HEK293T (cell line): ENCODE measurements at regions not wholly inside any gene's neighbourhood (a gene's known extent, or its start where the extent isn't known, plus 50 kb on each side); places are given as distances from the start of the nearest gene placed in this dataset.

Experiments used
- CTCF ChIA-PET: fragments of 350-600 bp; formaldehyde crosslinking; extraction: SDS; loops from one replicate; lab custom pipeline; 2021; ENCODE audit warnings: antibody characterized with exemption, inconsistent platforms; lab: Yijun Ruan, JAX
- POLR2A ChIA-PET: fragments of 350-600 bp; formaldehyde crosslinking; extraction: SDS; loops from one replicate; lab custom pipeline; 2020; ENCODE audit warnings: antibody characterized with exemption, inconsistent platforms; lab: Yijun Ruan, JAX
- DNase-seq: peaks from one replicate; pipeline ENCODE4 v3.0.0; 2012; ENCODE audit warnings: mixed read lengths; ENCODE audit errors: extremely low spot score
- ARNT ChIP-seq: fragments of 450-650 bp; IDR thresholded peaks from 2 replicates; pipeline ENCODE4 v1.6.1; 2017; ENCODE audit warnings: mild to moderate bottlenecking
- BHLHE40 ChIP-seq: fragments of 450-650 bp; IDR thresholded peaks from 2 replicates; pipeline ENCODE4 v1.6.1; 2016; ENCODE audit warnings: mild to moderate bottlenecking, moderate library complexity, borderline replicate concordance
- CTBP1 ChIP-seq: fragments of 450-650 bp; IDR thresholded peaks from 2 replicates; pipeline ENCODE4 v1.6.1; 2016; ENCODE audit warnings: borderline replicate concordance
- ELF4 ChIP-seq: fragments of 450-650 bp; IDR thresholded peaks from 2 replicates; pipeline ENCODE4 v1.6.1; 2017; ENCODE audit warnings: antibody characterized with exemption
- FOXA1 ChIP-seq: fragments of 450-650 bp; IDR thresholded peaks from 2 replicates; pipeline ENCODE4 v1.6.1; 2016; ENCODE audit warnings: mild to moderate bottlenecking
- FOXK2 ChIP-seq: fragments of 450-650 bp; IDR thresholded peaks from 2 replicates; pipeline ENCODE4 v1.6.1; 2016; ENCODE audit warnings: mild to moderate bottlenecking
- FOXM1 ChIP-seq: fragments of 450-650 bp; IDR thresholded peaks from 2 replicates; pipeline ENCODE4 v1.6.1; 2017; ENCODE audit warnings: mild to moderate bottlenecking, borderline replicate concordance
- HDGF ChIP-seq: fragments of 450-650 bp; IDR thresholded peaks from 2 replicates; pipeline ENCODE4 v1.6.1; 2017; ENCODE audit warnings: antibody characterized with exemption, borderline replicate concordance
- L3MBTL2 ChIP-seq: fragments of 450-650 bp; conservative IDR thresholded peaks from 2 replicates; pipeline ENCODE4 v1.6.1; 2016; ENCODE audit warnings: mild to moderate bottlenecking
- LEF1 ChIP-seq: fragments of 450-650 bp; IDR thresholded peaks from 2 replicates; pipeline ENCODE4 v1.6.1; 2017; ENCODE audit warnings: mild to moderate bottlenecking, borderline replicate concordance
- NFRKB ChIP-seq: fragments of 450-650 bp; IDR thresholded peaks from 2 replicates; pipeline ENCODE4 v1.6.1; 2016; ENCODE audit warnings: mild to moderate bottlenecking, moderate library complexity
- PKNOX1 ChIP-seq: fragments of 450-650 bp; IDR thresholded peaks from 2 replicates; pipeline ENCODE4 v1.6.1; 2016
- SP1 ChIP-seq: fragments of 450-650 bp; IDR thresholded peaks from 2 replicates; pipeline ENCODE4 v1.6.1; 2017
- SUZ12 ChIP-seq: fragments of 450-650 bp; IDR thresholded peaks from 2 replicates; pipeline ENCODE4 v1.6.1; 2016; ENCODE audit warnings: mild to moderate bottlenecking
- TARDBP ChIP-seq: fragments of 450-650 bp; IDR thresholded peaks from 2 replicates; pipeline ENCODE4 v1.6.1; 2016
- ZNF384 ChIP-seq: fragments of 450-650 bp; IDR thresholded peaks from 2 replicates; pipeline ENCODE4 v1.6.1; 2016

GRCh38 chr12:118611770-118612169 is 235.4 kb downstream of the SUDS3 start:
- CTCF ChIA-PET, result no interaction called here
- no peak for TF ChIP-seq SUZ12
- no peak for TF ChIP-seq LEF1
- TF ChIP-seq FOXM1, result no peak
- TF ChIP-seq FOXA1, result no peak
- TF ChIP-seq ELF4, result no peak
- TF ChIP-seq L3MBTL2, result no peak
- TF ChIP-seq BHLHE40, result no peak
- TF ChIP-seq HDGF, result no peak
- TF ChIP-seq ZNF384, result no peak
- TF ChIP-seq CTBP1, result no peak
- TF ChIP-seq ARNT, result no peak
- TF ChIP-seq FOXK2, result no peak
- TF ChIP-seq TARDBP, result no peak
- no peak for TF ChIP-seq PKNOX1
- TF ChIP-seq SP1, result no peak
- no peak for TF ChIP-seq NFRKB
- no peak for DNase-seq
- POLR2A ChIA-PET, result no interaction called here

- no peak for TF ChIP-seq ZNF384
- TF ChIP-seq FOXK2, result no peak
- TF ChIP-seq LEF1, result no peak
- TF ChIP-seq HDGF, result no peak
- no peak for TF ChIP-seq SP1
- no peak for TF ChIP-seq TARDBP
- no peak for TF ChIP-seq SUZ12
- no peak for TF ChIP-seq NFRKB
- no peak for TF ChIP-seq ARNT
- no peak for TF ChIP-seq CTBP1
- no peak for TF ChIP-seq ELF4
- TF ChIP-seq FOXA1, result no peak
- no peak for TF ChIP-seq BHLHE40
- TF ChIP-seq PKNOX1, result no peak
- TF ChIP-seq FOXM1, result no peak
- no peak for TF ChIP-seq L3MBTL2
- POLR2A ChIA-PET, result no interaction called here
- CTCF ChIA-PET, result no interaction called here
- no peak for DNase-seq
Observed at GRCh38 chr12:118617611-118618450, 241.5 kb downstream of the SUDS3 start.

GRCh38 chr12:118618695-118619094 is 242.3 kb downstream of the SUDS3 start:
- TF ChIP-seq BHLHE40 (no peak), PKNOX1 (no peak), SP1 (no peak), SUZ12 (no peak), NFRKB (no peak), ZNF384 (no peak), LEF1 (no peak), FOXA1 (no peak), FOXM1 (no peak), ELF4 (no peak), ARNT (no peak), CTBP1 (no peak), HDGF (no peak), TARDBP (no peak), FOXK2 (no peak), L3MBTL2 (no peak)
- POLR2A ChIA-PET, result no interaction called here
- CTCF ChIA-PET, result no interaction called here
- DNase-seq, result no peak

- ChIA-PET POLR2A (no interaction called here), CTCF (no interaction called here)
- TF ChIP-seq CTBP1, result no peak
- TF ChIP-seq NFRKB, result no peak
- TF ChIP-seq SUZ12, result no peak
- TF ChIP-seq FOXK2, result no peak
- TF ChIP-seq ELF4, result no peak
- TF ChIP-seq TARDBP, result no peak
- TF ChIP-seq FOXM1, result no peak
- DNase-seq, result no peak
Observed at GRCh38 chr12:118625050-118625675, 248.8 kb downstream of the SUDS3 start.

- TF ChIP-seq TARDBP (no peak), FOXM1 (no peak), NFRKB (no peak), L3MBTL2 (no peak), ZNF384 (no peak), CTBP1 (no peak), FOXK2 (no peak), BHLHE40 (no peak), LEF1 (no peak), HDGF (no peak), ARNT (no peak), ELF4 (no peak), SP1 (no peak), PKNOX1 (no peak), FOXA1 (no peak), SUZ12 (no peak)
- CTCF ChIA-PET, result no interaction called here
- no peak for DNase-seq
- POLR2A ChIA-PET, result no interaction called here
Observed at GRCh38 chr12:118633071-118633470, 256.7 kb downstream of the SUDS3 start.
